Pulmonary artery endothelial cell (primary cell): ENCODE measurements at regions not wholly inside any gene's neighbourhood (a gene's known extent, or its start where the extent isn't known, plus 50 kb on each side); places are given as distances from the start of the nearest gene placed in this dataset.

Experiments
- DNase-seq: peaks from one replicate; pipeline ENCODE4 v3.0.0-alpha.2; 2011; ENCODE audit warnings: low read depth, low spot score

DNA sequence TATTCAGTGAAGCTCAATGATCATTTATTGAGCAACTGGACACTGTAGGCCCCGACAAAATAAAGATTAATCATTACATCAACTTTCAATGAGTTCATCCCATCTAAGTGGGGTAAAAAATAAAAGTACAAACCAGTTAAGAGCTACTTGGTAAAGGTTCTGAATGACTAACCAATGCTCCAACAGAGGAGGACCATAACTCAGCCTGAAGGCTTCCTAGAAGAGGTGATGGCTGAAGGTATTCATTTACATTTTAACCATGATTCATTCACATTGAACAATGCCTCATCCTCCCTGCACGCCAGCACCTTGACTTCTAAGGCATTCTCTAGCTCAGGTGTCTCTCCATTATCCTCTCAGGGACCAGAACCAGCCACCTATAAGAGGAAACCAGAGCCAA lies 201.4 kb downstream of the ZNF462 start:
- DNase-seq: no peak

- DNase-seq: no peak
These were observed 202.6 kb downstream of the ZNF462 start for GRCh38 chr9:107065549-107065948.

DNA sequence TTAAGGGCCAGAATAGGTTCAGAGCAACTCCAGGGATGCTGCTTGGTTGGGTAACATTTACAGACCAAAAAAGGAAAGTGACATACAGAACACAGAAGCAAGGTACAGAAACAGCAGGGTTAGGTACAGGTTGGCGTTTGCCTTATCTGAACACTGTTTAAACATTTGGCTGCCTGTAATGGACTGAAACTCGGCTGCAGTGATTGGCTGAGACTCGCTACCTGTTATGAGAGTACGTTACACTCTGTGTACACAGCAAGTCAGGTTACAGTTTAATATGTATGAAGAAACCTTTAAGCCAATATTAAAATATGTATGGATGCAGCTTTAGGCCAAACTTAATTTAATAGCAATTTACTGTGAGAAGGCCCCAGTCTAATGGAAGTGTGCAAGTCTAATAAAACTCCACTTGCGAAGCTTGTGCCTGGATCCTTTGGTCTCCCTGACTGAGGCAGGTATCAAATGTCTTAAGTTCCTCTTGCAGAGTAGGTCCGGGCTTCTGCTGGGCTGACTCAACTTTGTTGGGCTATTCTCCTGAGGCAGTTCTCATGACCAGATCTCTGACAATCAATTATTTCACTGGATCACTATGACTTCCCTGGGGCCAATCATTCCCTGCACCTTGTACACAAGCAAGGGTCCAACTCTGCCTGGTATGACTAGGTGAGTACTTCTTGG lies 204.9 kb downstream of the ZNF462 start:
- no peak for DNase-seq

- DNase-seq: no peak
These were observed 205.6 kb downstream of the ZNF462 start for GRCh38 chr9:107068581-107068980.

GRCh38 chr9:107070586-107070985 lies 207.6 kb downstream of the ZNF462 start:
- no peak for DNase-seq

DNA sequence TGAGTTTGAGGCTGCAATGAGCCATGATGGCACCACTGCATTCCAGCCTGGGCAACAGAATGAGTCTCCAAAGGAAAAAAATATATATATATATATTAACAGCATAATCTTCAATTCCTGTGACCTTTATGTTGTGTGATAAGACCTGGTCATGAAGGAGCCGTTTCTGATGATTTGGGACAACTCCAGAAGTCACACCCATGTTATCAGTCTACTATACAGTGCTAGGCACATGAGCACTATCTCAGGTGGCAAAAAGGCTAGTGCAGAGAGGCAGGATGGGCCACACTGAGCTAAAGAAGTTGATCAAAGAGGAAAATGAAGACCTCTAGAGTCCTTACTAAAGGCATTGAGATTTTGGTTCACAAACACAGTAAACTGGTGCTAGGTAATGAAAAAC lies 205.0 kb upstream of the RAD23B start:
- DNase-seq: no peak

DNA sequence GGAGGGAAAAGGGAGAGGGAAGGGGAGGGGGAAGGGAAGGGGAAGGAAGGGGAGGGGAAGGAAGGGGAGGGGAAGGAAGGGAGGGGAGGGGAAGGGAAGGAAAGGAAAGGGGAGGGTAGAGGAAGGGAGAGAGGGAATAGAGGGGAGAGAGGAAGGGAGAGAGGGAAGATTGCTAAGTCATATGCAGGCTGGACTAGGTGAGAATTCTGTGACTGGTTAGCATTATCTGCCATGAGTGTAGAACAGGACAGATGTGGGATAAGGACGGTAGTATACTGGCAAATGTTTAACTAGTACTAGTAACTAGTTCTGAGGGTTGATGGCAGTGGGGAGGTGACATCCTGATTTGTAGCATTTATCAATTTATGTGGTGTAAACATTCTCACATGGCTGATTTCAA lies 203.5 kb upstream of the RAD23B start:
- no peak for DNase-seq

- no peak for DNase-seq
These were observed 202.9 kb upstream of the RAD23B start for GRCh38 chr9:107080130-107080529.

DNA sequence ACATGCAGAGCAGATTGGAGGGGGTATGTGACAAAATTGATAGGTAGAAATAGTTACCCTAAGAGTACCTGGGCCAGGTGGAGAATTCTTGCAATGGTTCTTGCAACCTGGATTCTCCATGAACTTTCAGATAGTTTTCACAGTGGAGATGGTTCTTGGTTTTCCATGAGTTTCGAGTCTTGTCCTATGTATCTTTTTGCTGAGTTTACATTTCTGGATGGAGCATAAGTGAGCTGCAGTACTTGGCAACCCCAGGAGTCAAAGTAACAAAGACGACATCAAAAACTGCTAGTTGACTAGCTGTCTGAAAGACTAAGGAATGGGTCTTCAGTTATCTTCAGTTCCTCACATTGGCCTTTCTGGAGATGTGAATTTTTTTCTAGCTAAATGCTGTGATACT lies 196.6 kb upstream of the RAD23B start:
- DNase-seq: no peak

GRCh38 chr9:107087222-107087621 lies 195.9 kb upstream of the RAD23B start:
- no peak for DNase-seq

GRCh38 chr9:107090218-107090617 lies 192.9 kb upstream of the RAD23B start:
- no peak for DNase-seq

- DNase-seq: no peak
These were observed 189.6 kb upstream of the RAD23B start for GRCh38 chr9:107093365-107094060.

- no peak for DNase-seq
These were observed 188.7 kb upstream of the RAD23B start for GRCh38 chr9:107094370-107094769.

DNA sequence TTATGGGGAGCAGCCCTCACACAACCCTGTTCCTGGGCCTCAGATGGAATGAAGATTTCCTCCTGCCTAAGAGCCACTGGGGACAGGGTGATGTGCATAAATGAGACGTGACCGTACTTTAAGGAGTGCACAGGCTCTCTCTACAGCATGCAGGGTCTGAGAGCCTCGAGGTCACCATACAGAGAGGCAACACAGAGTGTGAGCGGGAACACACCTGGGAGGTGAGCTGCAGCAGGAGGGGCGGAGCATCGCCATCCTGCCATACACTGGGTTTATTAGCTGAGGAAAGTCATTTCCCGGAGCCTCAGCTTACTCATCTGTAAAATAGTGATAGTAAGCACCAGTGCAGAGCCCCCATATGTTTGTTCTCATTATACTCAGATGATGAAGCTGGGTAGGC lies 182.5 kb upstream of the RAD23B start:
- DNase-seq: no peak

GRCh38 chr9:107102011-107102410 lies 181.1 kb upstream of the RAD23B start:
- no peak for DNase-seq

GRCh38 chr9:107103621-107104020 lies 179.5 kb upstream of the RAD23B start:
- DNase-seq: no peak

- DNase-seq: no peak
These were observed 177.3 kb upstream of the RAD23B start for GRCh38 chr9:107105784-107106183.

DNA sequence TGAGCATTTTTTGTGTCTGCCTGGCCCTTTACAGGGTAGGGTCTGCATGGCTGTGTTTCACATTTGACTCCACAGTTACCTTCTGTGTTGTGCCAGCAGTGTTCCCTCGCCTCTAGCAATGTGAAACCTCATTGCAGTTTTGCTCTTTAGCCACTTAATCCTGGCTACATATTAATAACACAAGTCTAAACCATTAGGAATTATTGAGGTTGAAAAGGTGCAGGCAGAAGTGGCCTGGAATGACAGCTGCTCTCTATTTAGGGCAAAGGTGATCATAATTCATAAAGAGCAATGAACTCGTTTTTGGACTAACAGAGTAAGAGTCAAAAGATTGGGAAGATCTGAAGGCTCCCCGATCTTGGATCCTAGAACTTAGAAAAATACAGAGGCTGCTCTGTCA lies 176.7 kb upstream of the RAD23B start:
- no peak for DNase-seq

DNA sequence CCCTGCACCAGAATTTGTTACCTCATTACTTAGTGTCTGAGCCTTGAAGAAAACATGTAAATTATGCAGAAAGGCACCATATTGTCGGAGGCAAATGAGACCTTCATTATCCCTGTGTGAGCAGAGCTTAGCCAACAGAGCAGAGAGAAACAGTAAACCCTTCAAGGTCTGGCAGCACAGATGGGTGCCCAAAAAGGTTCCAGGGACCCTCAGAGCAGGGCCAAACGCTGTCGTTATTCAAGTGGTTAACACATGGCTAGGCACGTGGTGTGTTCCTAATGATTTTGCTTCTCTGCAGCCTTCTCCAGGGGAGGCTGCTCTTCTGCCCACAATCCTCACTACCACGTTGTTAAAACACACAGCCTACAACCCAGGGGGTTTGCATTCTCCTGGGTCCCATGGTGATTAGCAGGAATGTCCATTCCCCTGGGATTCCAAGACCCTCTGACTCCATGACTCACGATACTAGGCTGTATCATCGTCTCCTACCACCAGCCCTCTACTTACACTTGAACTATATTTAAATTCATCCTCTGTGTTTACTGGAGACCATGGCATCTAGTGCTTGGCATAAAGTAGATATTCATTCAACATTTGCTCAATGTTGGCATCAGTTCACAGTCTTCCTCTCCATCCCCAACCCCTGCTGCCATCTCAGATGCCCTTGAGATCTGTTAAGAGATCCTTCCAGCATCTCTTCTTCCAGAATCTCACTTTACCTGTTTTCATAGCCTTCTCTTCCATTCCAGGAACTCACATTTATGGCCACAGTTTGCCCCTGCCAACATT lies 174.5 kb upstream of the RAD23B start:
- no peak for DNase-seq

DNA sequence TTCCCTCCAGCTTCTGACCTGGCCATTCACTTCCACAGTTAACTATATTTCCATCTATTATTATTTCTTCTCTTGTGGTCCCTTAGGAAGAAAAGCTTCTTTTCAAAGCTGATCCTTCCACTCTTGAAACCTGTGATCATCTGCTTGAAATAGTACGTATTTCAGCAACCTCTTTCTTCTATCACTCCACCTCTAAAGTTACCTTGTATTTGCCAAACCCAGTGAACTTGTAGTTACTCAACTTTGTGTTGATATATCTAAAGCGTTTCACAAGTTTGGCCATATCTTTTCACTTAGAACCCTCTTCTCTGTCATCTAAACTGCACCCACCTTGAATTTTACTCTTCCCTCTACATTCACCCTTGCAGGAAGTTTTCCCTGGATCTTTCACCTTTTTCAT lies 173.8 kb upstream of the RAD23B start:
- no peak for DNase-seq

- no peak for DNase-seq
These were observed 172.9 kb upstream of the RAD23B start for GRCh38 chr9:107110153-107110552.

DNA sequence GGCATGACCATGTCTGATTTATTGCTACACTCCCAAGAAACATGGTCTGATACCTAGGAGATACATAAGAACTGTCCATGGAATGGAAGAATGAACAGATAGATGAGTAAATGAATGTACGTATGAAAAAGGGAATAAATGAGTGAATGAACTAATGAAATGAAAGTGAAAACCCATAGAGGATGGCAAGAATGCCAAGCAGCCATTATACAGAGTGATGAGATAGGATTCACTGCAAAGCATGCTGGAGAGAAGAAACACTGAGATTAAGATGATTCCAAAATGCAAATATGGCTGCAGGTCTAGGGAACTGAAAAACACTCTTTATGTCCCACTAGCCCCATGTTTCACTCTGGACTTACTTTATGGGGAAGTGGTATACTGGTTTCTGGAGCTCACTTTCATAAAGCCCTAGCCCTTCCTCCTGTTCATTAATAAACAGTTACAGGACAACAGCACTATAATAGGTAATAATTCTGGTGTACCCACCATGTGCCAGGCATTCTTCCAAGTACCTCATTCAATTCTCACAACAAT lies 170.3 kb upstream of the RAD23B start:
- no peak for DNase-seq
